Neural progenitor cell (in vitro differentiated cells): ENCODE measurements at regions not wholly inside any gene's neighbourhood (a gene's known extent, or its start where the extent isn't known, plus 50 kb on each side); places are given as distances from the start of the nearest gene placed in this dataset.

Experiments used
- DNase-seq: peaks from one replicate; pipeline ENCODE4 v3.0.0-alpha.2; 2016; ENCODE audit warnings: low spot score
- H2AFZ ChIP-seq: fragments of 200-600 bp; sonication (generic); replicated peaks from 2 replicates; pipeline ENCODE4 v1.6.1; 2016; ENCODE audit warnings: antibody characterized with exemption
- H3F3A ChIP-seq: fragments of 200-600 bp; sonication (generic); 2 replicates; pipeline ENCODE4 v1.6.1; 2016; ENCODE audit warnings: antibody characterized with exemption, low read depth
- H3K27ac ChIP-seq: fragments of 200-600 bp; sonication (generic); 2 replicates; pipeline ENCODE4 v1.5.1; 2016; ENCODE audit warnings: mild to moderate bottlenecking
- H3K27me3 ChIP-seq: fragments of 200-600 bp; sonication (generic); 2 replicates; pipeline ENCODE4 v1.6.1; 2016; ENCODE audit warnings: mild to moderate bottlenecking, moderate library complexity
- H3K36me3 ChIP-seq: fragments of 200-600 bp; sonication (generic); 2 replicates; pipeline ENCODE4 v1.5.1; 2016
- H3K4me1 ChIP-seq: fragments of 200-600 bp; sonication (generic); 2 replicates; pipeline ENCODE4 v1.6.1; 2016; ENCODE audit warnings: mixed run types
- H3K4me2 ChIP-seq: fragments of 200-600 bp; sonication (generic); 2 replicates; pipeline ENCODE4 v1.6.1; 2016
- H3K4me3 ChIP-seq: fragments of 200-600 bp; sonication (generic); 2 replicates; pipeline ENCODE4 v1.5.1; 2016
- H3K79me2 ChIP-seq: fragments of 200-600 bp; sonication (generic); 2 replicates; pipeline ENCODE4 v1.6.1; 2016; ENCODE audit warnings: low read depth
- H3K9ac ChIP-seq: fragments of 200-600 bp; sonication (generic); 2 replicates; pipeline ENCODE4 v1.6.1; 2016
- H3K9me3 ChIP-seq: fragments of 200-600 bp; sonication (generic); 2 replicates; pipeline ENCODE4 v1.5.1; 2016; ENCODE audit warnings: low read depth
- H4K20me1 ChIP-seq: fragments of 200-600 bp; sonication (generic); 2 replicates; pipeline ENCODE4 v1.6.1; 2016; ENCODE audit warnings: low read depth
- H3K27ac Mint-ChIP-seq: 3 replicates; pipeline ENCODE4 v1.8.0; 2021; ENCODE audit warnings: mixed read lengths
- H3K27me3 Mint-ChIP-seq: 2 replicates; pipeline ENCODE4 v1.8.0; 2022; ENCODE audit warnings: low read depth, mild to moderate bottlenecking, inconsistent platforms, moderate library complexity, mixed read lengths; ENCODE audit not compliant: insufficient read depth
- H3K36me3 Mint-ChIP-seq: 3 replicates; pipeline ENCODE4 v1.8.0; 2021; ENCODE audit warnings: mixed read lengths
- H3K4me1 Mint-ChIP-seq: 3 replicates; pipeline ENCODE4 v1.8.0; 2021; ENCODE audit warnings: mixed read lengths
- H3K4me3 Mint-ChIP-seq: 3 replicates; pipeline ENCODE4 v1.8.0; 2021; ENCODE audit warnings: mild to moderate bottlenecking, moderate library complexity, mixed read lengths
- H3K9me3 Mint-ChIP-seq: 3 replicates; pipeline ENCODE4 v1.8.0; 2020; ENCODE audit warnings: mixed read lengths
- EZH2 ChIP-seq: fragments of 200-600 bp; sonication (generic); IDR thresholded peaks from 2 replicates; pipeline ENCODE4 v1.6.1; 2017; ENCODE audit warnings: antibody characterized with exemption, mild to moderate bottlenecking, moderate library complexity
- EZH2phosphoT487 ChIP-seq: fragments of 200-600 bp; sonication (generic); IDR thresholded peaks from 2 replicates; pipeline ENCODE4 v1.6.1; 2017; ENCODE audit warnings: antibody characterized with exemption
- TF ChIP-seq, protein P1 (sequence below): fragments of 200-600 bp; sonication (generic); IDR thresholded peaks from 2 replicates; pipeline ENCODE4 v1.5.1; 2017; ENCODE audit warnings: antibody characterized with exemption, mild to moderate bottlenecking

- Histone ChIP-seq H3K27ac (no peak overlapping the region), H3K36me3 (no peaks in the 10 kb centered on the region), H3K9ac (no peak overlapping the region), H2AFZ (no peak overlapping the region), H4K20me1 (no peaks in the 10 kb centered on the region), H3F3A (no peaks in the 10 kb centered on the region), H3K79me2 (no peaks in the 10 kb centered on the region), H3K4me3 (no peak overlapping the region), H3K9me3 (no peaks in the 10 kb centered on the region), H3K4me1 (peaks cover 3% of the 10 kb centered on the region), H3K27me3 (no peaks in the 10 kb centered on the region), H3K4me2 (no peak overlapping the region)
- Mint-ChIP-seq H3K36me3 (peaks cover 12% of the 10 kb centered on the region), H3K9me3 (peaks cover 29% of the 10 kb centered on the region), H3K4me3 (no peak overlapping the region), H3K27me3 (peaks cover 11% of the 10 kb centered on the region), H3K4me1 (peaks cover 23% of the 10 kb centered on the region), H3K27ac (peak overlapping the region; percentile 63)
- no peak for DNase-seq
- TF ChIP-seq EZH2 (no peak), EZH2phosphoT487 (no peak)
- TF ChIP-seq, protein P1, sequence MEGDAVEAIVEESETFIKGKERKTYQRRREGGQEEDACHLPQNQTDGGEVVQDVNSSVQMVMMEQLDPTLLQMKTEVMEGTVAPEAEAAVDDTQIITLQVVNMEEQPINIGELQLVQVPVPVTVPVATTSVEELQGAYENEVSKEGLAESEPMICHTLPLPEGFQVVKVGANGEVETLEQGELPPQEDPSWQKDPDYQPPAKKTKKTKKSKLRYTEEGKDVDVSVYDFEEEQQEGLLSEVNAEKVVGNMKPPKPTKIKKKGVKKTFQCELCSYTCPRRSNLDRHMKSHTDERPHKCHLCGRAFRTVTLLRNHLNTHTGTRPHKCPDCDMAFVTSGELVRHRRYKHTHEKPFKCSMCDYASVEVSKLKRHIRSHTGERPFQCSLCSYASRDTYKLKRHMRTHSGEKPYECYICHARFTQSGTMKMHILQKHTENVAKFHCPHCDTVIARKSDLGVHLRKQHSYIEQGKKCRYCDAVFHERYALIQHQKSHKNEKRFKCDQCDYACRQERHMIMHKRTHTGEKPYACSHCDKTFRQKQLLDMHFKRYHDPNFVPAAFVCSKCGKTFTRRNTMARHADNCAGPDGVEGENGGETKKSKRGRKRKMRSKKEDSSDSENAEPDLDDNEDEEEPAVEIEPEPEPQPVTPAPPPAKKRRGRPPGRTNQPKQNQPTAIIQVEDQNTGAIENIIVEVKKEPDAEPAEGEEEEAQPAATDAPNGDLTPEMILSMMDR = no peak
Observed at GRCh38 chr18:10286580-10287150, 167.8 kb upstream of the APCDD1 start.

DNA sequence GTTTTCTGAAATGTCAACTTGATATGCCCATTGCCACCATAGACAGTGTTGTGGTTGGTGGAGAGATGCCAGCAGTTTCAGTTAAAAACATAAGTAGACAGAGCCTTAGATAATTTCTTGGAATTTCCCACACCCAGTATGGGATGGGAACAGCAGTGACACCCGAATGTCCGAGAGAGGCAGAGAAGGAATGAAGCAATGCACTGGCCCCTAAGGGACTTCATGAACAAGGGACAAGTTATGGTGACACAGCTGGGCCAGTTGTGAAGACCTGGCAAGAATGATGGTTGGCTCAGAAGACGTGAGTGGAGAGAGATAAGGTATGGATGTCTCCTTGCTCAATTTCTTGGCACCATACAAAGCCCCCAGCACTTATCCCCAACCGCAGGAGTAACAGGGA, 165.2 kb upstream of the APCDD1 start:
- no peaks in the 10 kb centered on the region for H3K9me3 ChIP-seq
- Mint-ChIP-seq H3K27me3 (peaks cover 11% of the 10 kb centered on the region), H3K4me1 (peaks cover 27% of the 10 kb centered on the region), H3K4me3 (no peak overlapping the region), H3K27ac (no peak overlapping the region), H3K36me3 (peaks cover 12% of the 10 kb centered on the region), H3K9me3 (peaks cover 46% of the 10 kb centered on the region)
- peaks cover 26% of the 10 kb centered on the region for H3K4me1 ChIP-seq
- H3K36me3 ChIP-seq = no peaks in the 10 kb centered on the region
- no peak overlapping the region for H3K9ac ChIP-seq
- DNase-seq = no peak
- H3K4me2 ChIP-seq = no peak overlapping the region
- no peak overlapping the region for H3K4me3 ChIP-seq
- no peak overlapping the region for H3K27ac ChIP-seq
- no peaks in the 10 kb centered on the region for H4K20me1 ChIP-seq
- TF ChIP-seq EZH2phosphoT487 = no peak
- TF ChIP-seq, protein P1 = no peak
- TF ChIP-seq EZH2 = no peak
- no peaks in the 10 kb centered on the region for H3K27me3 ChIP-seq
- H3K79me2 ChIP-seq = no peaks in the 10 kb centered on the region
- peaks cover 16% of the 10 kb centered on the region for H3F3A ChIP-seq
- H2AFZ ChIP-seq = no peak overlapping the region

DNA sequence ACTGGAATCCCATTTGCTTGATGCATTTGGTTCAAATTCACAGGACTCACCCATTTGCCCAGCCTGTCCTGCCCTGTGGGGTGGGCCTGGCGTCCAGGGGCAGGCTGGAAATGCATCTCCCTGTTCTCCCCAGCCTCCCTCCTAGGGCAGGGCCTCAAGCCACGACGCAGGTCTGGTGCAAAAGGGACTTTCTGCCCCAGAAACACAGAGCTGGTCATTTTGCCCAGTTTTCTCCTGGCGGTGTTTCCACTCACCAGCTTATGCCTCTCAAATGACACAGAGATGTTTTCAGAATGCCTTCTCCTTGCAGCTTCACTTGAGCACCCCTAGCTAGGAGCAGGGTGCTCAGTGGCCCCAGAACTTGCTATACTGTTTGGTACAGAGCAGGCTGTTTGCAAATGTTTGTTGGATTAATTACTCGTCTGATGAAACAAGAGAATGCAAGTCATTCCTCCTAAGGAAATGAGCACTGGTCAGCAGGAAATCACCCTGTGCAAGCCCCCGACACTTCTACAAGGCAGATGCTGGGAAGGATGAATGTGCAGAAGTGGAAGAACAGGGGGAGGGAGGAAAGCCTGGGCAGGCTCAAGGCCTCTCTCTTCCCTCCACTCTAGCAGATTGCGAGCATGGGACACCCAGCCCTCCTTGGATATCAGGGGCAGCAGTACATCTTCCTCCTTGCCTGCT, 164.3 kb upstream of the APCDD1 start:
- peaks cover 8% of the 10 kb centered on the region for H3K27me3 Mint-ChIP-seq
- Histone ChIP-seq H3K4me1 (peaks cover 32% of the 10 kb centered on the region), H2AFZ (no peak overlapping the region), H3K27me3 (no peaks in the 10 kb centered on the region), H3K4me3 (no peak overlapping the region), H3K79me2 (no peaks in the 10 kb centered on the region), H3K9ac (no peak overlapping the region), H3K9me3 (no peaks in the 10 kb centered on the region), H3K36me3 (no peaks in the 10 kb centered on the region), H4K20me1 (no peaks in the 10 kb centered on the region), H3K4me2 (no peak overlapping the region), H3K27ac (no peak overlapping the region), H3F3A (peaks cover 17% of the 10 kb centered on the region)
- peaks cover 46% of the 10 kb centered on the region for H3K9me3 Mint-ChIP-seq
- no peak for DNase-seq
- H3K4me3 Mint-ChIP-seq = no peak overlapping the region
- H3K4me1 Mint-ChIP-seq = peaks cover 22% of the 10 kb centered on the region
- peak overlapping the region; percentile 20 for H3K27ac Mint-ChIP-seq
- peaks cover 12% of the 10 kb centered on the region for H3K36me3 Mint-ChIP-seq
- TF ChIP-seq EZH2 (no peak), EZH2phosphoT487 (no peak)
- TF ChIP-seq, protein P1 = no peak
